IMR-90 (cell line): ENCODE measurements at regions not wholly inside any gene's neighbourhood (a gene's known extent, or its start where the extent isn't known, plus 50 kb on each side); places are given as distances from the start of the nearest gene placed in this dataset.

ENCODE experiments used
- CTCF ChIP-seq: conservative IDR thresholded peaks from 2 replicates; pipeline ENCODE4 v1.5.1; 2012; ENCODE audit warnings: mild to moderate bottlenecking, low read depth, low read length, improper control_type of control experiment
- POLR2A ChIP-seq: IDR thresholded peaks from 2 replicates; pipeline ENCODE4 v1.6.1; 2012; ENCODE audit warnings: mild to moderate bottlenecking, low read depth, low read length

GRCh38 chr9:87088192-87088591 is 140.9 kb upstream of the GAS1 start:
- TF ChIP-seq POLR2A = no peak
- TF ChIP-seq CTCF = no peak
